BJ (cell line): ENCODE measurements at regions not wholly inside any gene's neighbourhood (a gene's known extent, or its start where the extent isn't known, plus 50 kb on each side); places are given as distances from the start of the nearest gene placed in this dataset.

Experiments
- CTCF ChIA-PET: fragments of 350-600 bp; formaldehyde crosslinking; extraction: SDS; loops from one replicate; lab custom pipeline; 2021; ENCODE audit warnings: antibody characterized with exemption, inconsistent platforms; lab: Yijun Ruan, JAX
- POLR2A ChIA-PET: fragments of 300-600 bp; sonication (Branson Sonifier 250); formaldehyde crosslinking; extraction: SDS; loops from one replicate; lab custom pipeline; 2021; ENCODE audit warnings: antibody characterized with exemption; lab: Charles Lee
- DNase-seq: peaks from one replicate; pipeline ENCODE4 v3.0.0-alpha.2; 2011; ENCODE audit warnings: low read depth
- H3K27me3 ChIP-seq: 2 replicates; pipeline ENCODE4 v1.6.0; 2011; ENCODE audit warnings: low read length; ENCODE audit not compliant: control insufficient read depth, insufficient read depth
- H3K36me3 ChIP-seq: 2 replicates; pipeline ENCODE4 v1.5.1; 2011; ENCODE audit warnings: low read length; ENCODE audit not compliant: control insufficient read depth, insufficient read depth
- H3K4me3 ChIP-seq: 2 replicates; pipeline ENCODE4 v1.5.1; 2011; ENCODE audit warnings: low read depth, mild to moderate bottlenecking, control low read depth, low read length
- TF ChIP-seq, protein P1 (sequence below): IDR thresholded peaks from 2 replicates; pipeline ENCODE4 v1.5.1; 2011; ENCODE audit warnings: low read depth, mild to moderate bottlenecking, control low read depth, inconsistent platforms, low read length, moderate library complexity; ENCODE audit not compliant: insufficient read depth

- POLR2A ChIA-PET, result interaction anchor here (0.6 to 1.4 kb wide), 3 partner anchors 10 to 790 kb away, joined by 3 to 5 read pairs (median 3); no protein-coding TSS in a partner anchor
- Histone ChIP-seq H3K27me3 (no peaks in the 10 kb centered on the region), H3K4me3 (no peak overlapping the region), H3K36me3 (no peaks in the 10 kb centered on the region)
- CTCF ChIA-PET, result interaction anchor here (0.7 to 1.2 kb wide), 2 partner anchors 894 to 974 kb away, joined by 3 read pairs; no protein-coding TSS in a partner anchor
- no peak for DNase-seq
- TF ChIP-seq, protein P1, sequence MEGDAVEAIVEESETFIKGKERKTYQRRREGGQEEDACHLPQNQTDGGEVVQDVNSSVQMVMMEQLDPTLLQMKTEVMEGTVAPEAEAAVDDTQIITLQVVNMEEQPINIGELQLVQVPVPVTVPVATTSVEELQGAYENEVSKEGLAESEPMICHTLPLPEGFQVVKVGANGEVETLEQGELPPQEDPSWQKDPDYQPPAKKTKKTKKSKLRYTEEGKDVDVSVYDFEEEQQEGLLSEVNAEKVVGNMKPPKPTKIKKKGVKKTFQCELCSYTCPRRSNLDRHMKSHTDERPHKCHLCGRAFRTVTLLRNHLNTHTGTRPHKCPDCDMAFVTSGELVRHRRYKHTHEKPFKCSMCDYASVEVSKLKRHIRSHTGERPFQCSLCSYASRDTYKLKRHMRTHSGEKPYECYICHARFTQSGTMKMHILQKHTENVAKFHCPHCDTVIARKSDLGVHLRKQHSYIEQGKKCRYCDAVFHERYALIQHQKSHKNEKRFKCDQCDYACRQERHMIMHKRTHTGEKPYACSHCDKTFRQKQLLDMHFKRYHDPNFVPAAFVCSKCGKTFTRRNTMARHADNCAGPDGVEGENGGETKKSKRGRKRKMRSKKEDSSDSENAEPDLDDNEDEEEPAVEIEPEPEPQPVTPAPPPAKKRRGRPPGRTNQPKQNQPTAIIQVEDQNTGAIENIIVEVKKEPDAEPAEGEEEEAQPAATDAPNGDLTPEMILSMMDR, result no peak
Observed at GRCh38 chr2:12032975-12033374, 286.5 kb downstream of the LPIN1 start.

DNA sequence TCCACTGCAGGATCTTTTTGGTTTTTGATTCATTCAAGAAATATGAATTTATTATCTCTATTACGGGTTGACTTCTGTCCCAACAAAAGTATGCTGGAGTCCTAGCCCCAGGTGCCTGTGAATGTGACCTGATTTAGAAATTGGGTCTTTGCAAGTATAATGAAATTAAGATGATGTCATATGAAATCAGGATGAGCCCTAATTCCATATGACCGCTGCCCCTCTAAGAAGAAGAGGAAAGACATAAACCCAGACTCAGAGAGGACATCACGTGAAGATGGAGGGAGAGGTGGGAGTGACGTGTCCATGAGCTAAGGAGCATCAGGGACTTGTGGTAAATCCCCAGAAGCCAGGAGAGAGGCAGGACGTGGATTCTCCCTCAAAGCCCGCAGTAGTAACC lies 287.1 kb downstream of the LPIN1 start:
- H3K4me3 ChIP-seq, result no peak overlapping the region
- no peak for DNase-seq
- H3K36me3 ChIP-seq, result no peaks in the 10 kb centered on the region
- POLR2A ChIA-PET, result interaction anchor here (1.4 kb wide), 1 partner anchor 9 kb away, joined by 5 read pairs; no protein-coding TSS in a partner anchor
- no peaks in the 10 kb centered on the region for H3K27me3 ChIP-seq
- TF ChIP-seq, protein P1, result no peak
- CTCF ChIA-PET, result no interaction called here

- DNase-seq, result no peak
- TF ChIP-seq, protein P1, result no peak
- Histone ChIP-seq H3K4me3 (no peak overlapping the region), H3K36me3 (no peaks in the 10 kb centered on the region), H3K27me3 (no peaks in the 10 kb centered on the region)
- POLR2A ChIA-PET, result no interaction called here
- CTCF ChIA-PET, result interaction anchor here (1.2 kb wide), 1 partner anchor 10 kb away, joined by 3 read pairs; no protein-coding TSS in a partner anchor
Observed at GRCh38 chr2:12034382-12034781, 287.9 kb downstream of the LPIN1 start.

- no peak for DNase-seq
- Histone ChIP-seq H3K36me3 (no peaks in the 10 kb centered on the region), H3K27me3 (no peaks in the 10 kb centered on the region), H3K4me3 (no peak overlapping the region)
- TF ChIP-seq, protein P1, result no peak
- ChIA-PET CTCF (interaction anchor here (0.6 to 1.2 kb wide), 4 partner anchors 9 to 972 kb away, joined by 3 to 4 read pairs (median 3); no protein-coding TSS in a partner anchor), POLR2A (no interaction called here)
Observed at GRCh38 chr2:12035029-12035720, 288.7 kb downstream of the LPIN1 start.

DNA sequence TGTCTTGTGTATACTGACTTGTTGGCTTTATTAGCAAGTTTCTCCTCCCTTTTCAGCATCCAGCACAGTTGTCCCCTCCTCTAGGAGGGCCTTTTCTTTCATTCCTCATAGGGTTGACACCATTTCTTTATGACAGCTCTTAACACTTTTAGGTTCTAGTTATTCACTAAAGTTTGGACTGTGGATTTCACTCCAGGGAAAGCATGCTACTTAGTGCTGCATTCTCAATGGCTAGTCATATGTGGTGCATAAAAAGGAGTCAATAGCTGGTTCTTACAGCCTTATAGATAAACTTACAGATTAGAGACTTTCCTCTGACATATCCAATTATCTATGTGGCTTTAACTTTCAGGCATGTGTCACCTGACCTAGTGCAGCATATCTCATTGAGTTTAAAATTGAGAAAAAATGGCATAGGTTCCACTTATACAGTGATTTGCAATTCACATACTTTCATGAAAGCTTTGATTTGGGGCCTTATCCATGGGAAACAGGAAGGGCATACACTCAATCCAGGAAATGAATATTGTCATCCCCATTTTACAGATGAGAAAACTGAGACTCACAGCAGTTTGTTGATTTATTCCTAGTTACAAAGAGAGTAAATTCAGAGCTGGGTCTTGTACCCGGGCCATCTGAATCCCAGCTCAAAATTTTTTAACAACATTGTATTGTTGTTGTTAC lies 289.7 kb downstream of the LPIN1 start:
- no peak overlapping the region for H3K4me3 ChIP-seq
- no peak for DNase-seq
- no peaks in the 10 kb centered on the region for H3K27me3 ChIP-seq
- H3K36me3 ChIP-seq, result no peaks in the 10 kb centered on the region
- ChIA-PET CTCF (interaction anchor here (1.1 to 1.2 kb wide), 3 partner anchors 10 to 971 kb away, joined by 3 to 4 read pairs (median 4); no protein-coding TSS in a partner anchor), POLR2A (no interaction called here)
- TF ChIP-seq, protein P1, result no peak
